GM12892 (cell line): ENCODE measurements at regions not wholly inside any gene's neighbourhood (a gene's known extent, or its start where the extent isn't known, plus 50 kb on each side); places are given as distances from the start of the nearest gene placed in this dataset.

Source experiments
- DNase-seq: peaks from one replicate; pipeline ENCODE4 v3.0.0; 2011; ENCODE audit not compliant: insufficient read length
- FAIRE-seq: peaks from 2 replicates; lab custom pipeline; 2011; peaks lifted over from hg19 to GRCh38; lab: Jason Lieb, UNC
- POLR2A ChIP-seq: IDR thresholded peaks from 2 replicates; pipeline ENCODE4 v1.6.1; 2011; ENCODE audit warnings: low read depth, low read length, control low read depth
- POLR2AphosphoS5 ChIP-seq: IDR thresholded peaks from 2 replicates; pipeline ENCODE4 v1.6.1; 2011; ENCODE audit warnings: low read depth, low read length, control low read depth
- TAF1 ChIP-seq: IDR thresholded peaks from 2 replicates; pipeline ENCODE4 v1.6.1; 2011; ENCODE audit warnings: low read depth, mild to moderate bottlenecking, control low read depth, low read length, borderline replicate concordance

- FAIRE-seq = no peak
- no peak for DNase-seq
- TF ChIP-seq POLR2AphosphoS5 (no peak), TAF1 (no peak), POLR2A (no peak)
These were observed 96.1 kb upstream of the CDK6 start for GRCh38 chr7:92932450-92932849.

- FAIRE-seq = no peak
- no peak for TF ChIP-seq POLR2AphosphoS5
- TF ChIP-seq TAF1 = no peak
- no peak for TF ChIP-seq POLR2A
- no peak for DNase-seq
These were observed 94.0 kb upstream of the CDK6 start for GRCh38 chr7:92930404-92930803.

- FAIRE-seq (no peak), DNase-seq (no peak)
- TF ChIP-seq POLR2AphosphoS5 (no peak), TAF1 (no peak), POLR2A (no peak)
These were observed 90.3 kb upstream of the CDK6 start for GRCh38 chr7:92926697-92927044.

GRCh38 chr7:92925876-92926696 is 89.7 kb upstream of the CDK6 start:
- TF ChIP-seq POLR2A (no peak), POLR2AphosphoS5 (no peak), TAF1 (no peak)
- FAIRE-seq (no peak), DNase-seq (no peak)

GRCh38 chr7:92924800-92925199 is 88.4 kb upstream of the CDK6 start:
- DNase-seq = no peak
- TF ChIP-seq TAF1 (no peak), POLR2AphosphoS5 (no peak)
- no peak for FAIRE-seq

GRCh38 chr7:92917230-92917629 is 80.9 kb upstream of the CDK6 start:
- DNase-seq = no peak
- FAIRE-seq = no peak
- TF ChIP-seq POLR2AphosphoS5 (no peak), TAF1 (no peak), POLR2A (no peak)

GRCh38 chr7:92916770-92917224 is 80.4 kb upstream of the CDK6 start:
- TF ChIP-seq TAF1 (no peak), POLR2A (no peak), POLR2AphosphoS5 (no peak)
- FAIRE-seq (no peak), DNase-seq (no peak)

- TF ChIP-seq POLR2A (no peak), POLR2AphosphoS5 (no peak), TAF1 (no peak)
- DNase-seq (no peak), FAIRE-seq (no peak)
These were observed 79.0 kb upstream of the CDK6 start for GRCh38 chr7:92915348-92915747.

- DNase-seq (no peak), FAIRE-seq (no peak)
- no peak for TF ChIP-seq POLR2AphosphoS5
- TF ChIP-seq TAF1 = no peak
- TF ChIP-seq POLR2A = no peak
These were observed 78.3 kb upstream of the CDK6 start for GRCh38 chr7:92914645-92915044.

GRCh38 chr7:92913849-92914248 is 77.5 kb upstream of the CDK6 start:
- no peak for TF ChIP-seq POLR2A
- FAIRE-seq = no peak
- DNase-seq = no peak

- FAIRE-seq (no peak), DNase-seq (no peak)
- no peak for TF ChIP-seq TAF1
- TF ChIP-seq POLR2AphosphoS5 = no peak
- TF ChIP-seq POLR2A = no peak
These were observed 74.6 kb upstream of the CDK6 start for GRCh38 chr7:92910976-92911375.

GRCh38 chr7:92909686-92910475 is 73.5 kb upstream of the CDK6 start:
- no peak for FAIRE-seq
- DNase-seq = no peak
- TF ChIP-seq TAF1 = no peak
- TF ChIP-seq POLR2A = no peak
- no peak for TF ChIP-seq POLR2AphosphoS5
